ENCODE measurements at regions not wholly inside any gene's neighbourhood (a gene's known extent, or its start where the extent isn't known, plus 50 kb on each side); places are given as distances from the start of the nearest gene placed in this dataset.

DNA sequence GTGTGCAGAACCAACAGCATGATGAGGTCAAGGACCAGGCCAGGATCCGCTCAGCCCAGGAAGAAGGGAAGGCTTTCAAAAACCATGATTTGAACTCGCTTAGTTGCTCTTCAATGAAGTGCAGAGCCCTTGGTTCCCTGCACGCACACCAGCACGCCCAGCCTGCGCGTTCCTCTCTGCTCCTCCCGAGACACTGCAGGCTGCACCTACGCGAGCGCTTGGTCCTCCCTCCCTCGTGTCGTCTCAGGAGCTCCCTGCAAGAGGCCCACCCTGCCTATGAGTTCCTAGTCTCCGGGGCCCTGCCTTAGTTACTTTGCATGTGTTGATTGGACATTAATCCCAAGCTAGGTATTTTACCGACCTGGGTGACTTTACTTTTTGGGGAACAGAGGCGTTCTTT, 132.9 kb upstream of the TNRC6C start:
- Mint-ChIP-seq H3K27ac (ENCODE audit: unreplicated experiment) (no peak overlapping the region), H3K4me1 (ENCODE audit: unreplicated experiment) (peaks cover 4% of the 10 kb centered on the region), H3K4me3 (ENCODE audit: unreplicated experiment) (no peak overlapping the region)

DNA sequence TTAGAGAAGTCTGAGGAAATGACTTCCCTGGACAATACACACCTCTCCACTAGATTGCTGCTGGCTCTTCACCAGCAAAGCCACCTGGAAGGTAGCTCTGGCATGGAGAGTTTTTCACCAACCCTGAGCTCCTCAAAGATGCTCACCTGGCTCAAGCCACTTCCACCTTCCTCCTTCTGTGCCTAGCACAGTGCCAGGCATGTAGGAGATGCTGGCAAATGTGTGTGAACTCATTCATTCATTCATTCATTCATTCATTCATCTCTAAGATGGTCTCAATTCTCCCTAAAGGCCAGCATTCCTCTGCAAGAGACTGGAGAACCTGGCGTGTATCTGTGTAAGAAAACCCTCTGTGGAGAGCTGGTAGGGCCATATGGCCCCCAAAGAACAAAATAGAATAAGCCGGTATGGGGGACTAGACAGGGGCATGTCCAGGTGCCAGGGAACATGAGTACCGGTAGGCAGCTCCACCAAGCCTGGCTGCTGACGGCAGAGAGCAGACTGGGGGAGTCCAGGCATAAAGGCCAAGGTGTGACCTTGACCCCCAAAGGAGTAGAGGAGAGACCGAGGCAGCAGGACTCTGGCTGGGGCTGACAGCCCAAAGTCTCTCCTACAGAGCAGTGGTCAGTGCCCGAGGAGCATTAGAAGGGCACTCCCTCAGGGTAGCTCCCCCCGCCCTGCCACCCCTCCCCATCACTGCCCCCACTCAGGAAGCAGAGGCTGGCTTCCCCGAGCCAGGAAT, 132.2 kb upstream of the TNRC6C start:
- DNase-seq (ENCODE audit: low spot score) = no peak
- H3K4me1 Mint-ChIP-seq (ENCODE audit: unreplicated experiment) = peaks cover 4% of the 10 kb centered on the region
- H3K4me3 Mint-ChIP-seq (ENCODE audit: unreplicated experiment) = no peak overlapping the region
- H3K27ac Mint-ChIP-seq (ENCODE audit: unreplicated experiment) = no peak overlapping the region
- TF ChIP-seq CTCF (IDR thresholded peaks at IDR 0.05; ENCODE audit: unreplicated experiment) = no peak
- no peaks in the 10 kb centered on the region for H3K9me3 Mint-ChIP-seq (ENCODE audit: unreplicated experiment)
- H3K27me3 Mint-ChIP-seq (ENCODE audit: unreplicated experiment) = peaks cover 3% of the 10 kb centered on the region
- no peaks in the 10 kb centered on the region for H3K36me3 Mint-ChIP-seq (ENCODE audit: low read depth, unreplicated experiment)

More for the DNA sequence above, 132.9 kb upstream of the TNRC6C start:
- no peak for TF ChIP-seq CTCF (IDR thresholded peaks at IDR 0.05; ENCODE audit: unreplicated experiment)
- Mint-ChIP-seq H3K27me3 (ENCODE audit: unreplicated experiment) (peaks cover 3% of the 10 kb centered on the region), H3K9me3 (ENCODE audit: unreplicated experiment) (no peaks in the 10 kb centered on the region), H3K36me3 (ENCODE audit: low read depth, unreplicated experiment) (no peaks in the 10 kb centered on the region)
- DNase-seq (ENCODE audit: low spot score) = no peak

GRCh38 chr17:77827039-77827438, 131.5 kb upstream of the TNRC6C start:
- peaks cover 4% of the 10 kb centered on the region for H3K4me1 Mint-ChIP-seq (ENCODE audit: unreplicated experiment)
- no peaks in the 10 kb centered on the region for H3K36me3 Mint-ChIP-seq (ENCODE audit: low read depth, unreplicated experiment)
- no peaks in the 10 kb centered on the region for H3K9me3 Mint-ChIP-seq (ENCODE audit: unreplicated experiment)
- no peak for TF ChIP-seq CTCF (IDR thresholded peaks at IDR 0.05; ENCODE audit: unreplicated experiment)
- peaks cover 3% of the 10 kb centered on the region for H3K27me3 Mint-ChIP-seq (ENCODE audit: unreplicated experiment)
- no peak overlapping the region for H3K4me3 Mint-ChIP-seq (ENCODE audit: unreplicated experiment)
- no peak for DNase-seq (ENCODE audit: low spot score)
- H3K27ac Mint-ChIP-seq (ENCODE audit: unreplicated experiment) = no peak overlapping the region

GRCh38 chr17:77827511-77827910, 131.0 kb upstream of the TNRC6C start:
- Mint-ChIP-seq H3K4me1 (ENCODE audit: unreplicated experiment) (peaks cover 4% of the 10 kb centered on the region), H3K4me3 (ENCODE audit: unreplicated experiment) (no peak overlapping the region), H3K9me3 (ENCODE audit: unreplicated experiment) (no peaks in the 10 kb centered on the region), H3K36me3 (ENCODE audit: low read depth, unreplicated experiment) (no peaks in the 10 kb centered on the region), H3K27me3 (ENCODE audit: unreplicated experiment) (peaks cover 3% of the 10 kb centered on the region), H3K27ac (ENCODE audit: unreplicated experiment) (no peak overlapping the region)
- no peak for TF ChIP-seq CTCF (IDR thresholded peaks at IDR 0.05; ENCODE audit: unreplicated experiment)
- no peak for DNase-seq (ENCODE audit: low spot score)

DNA sequence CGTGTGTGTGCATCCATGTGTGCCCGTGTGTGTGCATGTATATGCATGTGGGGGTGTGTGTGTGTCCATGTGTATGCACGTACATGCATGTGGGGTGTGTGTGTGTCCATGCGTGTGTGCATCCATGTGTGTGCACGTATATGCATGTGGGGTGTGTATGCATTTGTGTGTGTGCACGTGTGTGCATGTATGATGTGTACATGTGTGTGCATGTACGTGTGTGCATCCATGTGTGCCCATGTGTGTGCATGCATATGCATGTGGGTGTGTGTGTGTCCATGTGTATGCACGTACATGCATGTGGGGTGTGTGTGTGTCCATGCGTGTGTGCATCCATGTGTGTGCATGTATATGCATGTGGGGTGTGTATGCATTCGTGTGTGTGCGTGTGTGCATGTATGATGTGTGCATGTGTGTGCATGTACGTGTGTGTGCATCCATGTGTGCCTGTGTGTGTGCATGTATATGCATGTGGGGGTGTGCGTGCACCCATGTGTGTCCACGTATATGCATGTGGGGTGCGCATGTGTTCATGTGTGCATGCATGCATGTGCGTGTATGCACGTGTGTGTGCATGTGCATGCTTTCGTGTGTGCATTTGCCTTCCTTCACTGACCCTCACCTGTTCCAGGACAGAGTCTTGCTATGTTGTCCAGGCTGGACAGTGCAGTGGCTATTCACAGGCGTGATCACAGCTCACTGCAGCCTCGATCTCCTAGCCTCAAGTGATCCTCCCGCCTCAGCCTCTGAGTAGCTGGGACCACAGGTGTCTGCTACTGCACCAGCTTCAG, 129.6 kb upstream of the TNRC6C start:
- Mint-ChIP-seq H3K36me3 (ENCODE audit: low read depth, unreplicated experiment) (no peaks in the 10 kb centered on the region), H3K27ac (ENCODE audit: unreplicated experiment) (no peak overlapping the region), H3K4me1 (ENCODE audit: unreplicated experiment) (peaks cover 4% of the 10 kb centered on the region), H3K27me3 (ENCODE audit: unreplicated experiment) (peaks cover 5% of the 10 kb centered on the region), H3K4me3 (ENCODE audit: unreplicated experiment) (no peak overlapping the region), H3K9me3 (ENCODE audit: unreplicated experiment) (no peaks in the 10 kb centered on the region)
- TF ChIP-seq CTCF (IDR thresholded peaks at IDR 0.05; ENCODE audit: unreplicated experiment) = no peak
- no peak for DNase-seq (ENCODE audit: low spot score)
